Common myeloid progenitor, CD34-positive (primary cell): ENCODE measurements at regions not wholly inside any gene's neighbourhood (a gene's known extent, or its start where the extent isn't known, plus 50 kb on each side); places are given as distances from the start of the nearest gene placed in this dataset.

Experiments used
- CTCF ChIA-PET: fragments of 350-600 bp; sonication (Branson Sonifier 250); formaldehyde crosslinking; loops from one replicate; lab custom pipeline; 2021; ENCODE audit warnings: antibody characterized with exemption; lab: Charles Lee
- POLR2A ChIA-PET: fragments of 350-600 bp; sonication (Branson Sonifier 250); formaldehyde crosslinking; loops from one replicate; lab custom pipeline; 2021; ENCODE audit warnings: antibody characterized with exemption; lab: Charles Lee
- DNase-seq, 3 donors: peaks; one replicate each; pipeline versions ENCODE4 v3.0.0 to v3.0.0-alpha.2; 2013
- H3K27ac ChIP-seq, 2 experiments: 1 replicate in 1 of 2; 2 replicates in 1 of 2; pipeline ENCODE4 v1.7.0; 2013; ENCODE audit warnings: inconsistent platforms in 2 of 2, low read length in 2 of 2, mild to moderate bottlenecking in 2 of 2, low read depth in 1 of 2, moderate library complexity in 1 of 2; ENCODE audit not compliant: severe bottlenecking in 2 of 2, insufficient read depth in 1 of 2, poor library complexity in 1 of 2
- H3K27me3 ChIP-seq, 5 experiments: replicated peaks in 2 of 5; 1 replicate in 3 of 5; 2 replicates in 2 of 5; pipeline versions ENCODE4 v1.6.1 to v1.7.0; 2013; ENCODE audit warnings: low read length in 4 of 5, mild to moderate bottlenecking in 2 of 5, moderate library complexity in 2 of 5, inconsistent platforms in 1 of 5; ENCODE audit not compliant: insufficient read depth in 5 of 5, control insufficient read depth in 4 of 5
- H3K36me3 ChIP-seq, 4 experiments: 1 replicate in 2 of 4; 2 replicates in 2 of 4; pipeline versions ENCODE4 v1.6.1 to v1.7.0; 2013; ENCODE audit warnings: low read length in 3 of 4, control low read depth in 1 of 4, mild to moderate bottlenecking in 1 of 4; ENCODE audit not compliant: control insufficient read depth in 4 of 4, insufficient read depth in 4 of 4
- H3K4me1 ChIP-seq, 4 experiments: 1 replicate in 3 of 4; 2 replicates in 1 of 4; pipeline versions ENCODE4 v1.6.1 to v1.7.1; 2013; ENCODE audit warnings: low read length in 3 of 4, mild to moderate bottlenecking in 3 of 4, control low read depth in 1 of 4, inconsistent platforms in 1 of 4, moderate library complexity in 1 of 4; ENCODE audit not compliant: control insufficient read depth in 4 of 4, insufficient read depth in 4 of 4; ENCODE audit errors: control extremely low read depth in 1 of 4
- H3K4me3 ChIP-seq, 7 experiments: 1 replicate in 4 of 7; 2 replicates in 3 of 7; pipeline versions ENCODE4 v1.5.1 to v1.7.0; 2013; ENCODE audit warnings: mild to moderate bottlenecking in 7 of 7, low read length in 6 of 7, moderate library complexity in 6 of 7, inconsistent platforms in 2 of 7, low read depth in 2 of 7, control low read depth in 1 of 7; ENCODE audit not compliant: insufficient read depth in 4 of 7, control insufficient read depth in 1 of 7; ENCODE audit errors: extremely low read depth in 1 of 7
- H3K9me3 ChIP-seq, 5 experiments: 1 replicate in 4 of 5; 2 replicates in 1 of 5; pipeline versions ENCODE4 v1.6.1 to v1.7.1; 2013; ENCODE audit warnings: low read length in 4 of 5, mild to moderate bottlenecking in 2 of 5, inconsistent platforms in 1 of 5, low read depth in 1 of 5, moderate library complexity in 1 of 5; ENCODE audit not compliant: control insufficient read depth in 4 of 5, insufficient read depth in 2 of 5; ENCODE audit errors: control extremely low read depth in 1 of 5
- WGBS: methylation state at CpG from one replicate; pipeline ENCODE4 v1.1.5; 2013; ENCODE audit not compliant: insufficient coverage; 5-methylcytosine and 5-hydroxymethylcytosine counted together

DNA sequence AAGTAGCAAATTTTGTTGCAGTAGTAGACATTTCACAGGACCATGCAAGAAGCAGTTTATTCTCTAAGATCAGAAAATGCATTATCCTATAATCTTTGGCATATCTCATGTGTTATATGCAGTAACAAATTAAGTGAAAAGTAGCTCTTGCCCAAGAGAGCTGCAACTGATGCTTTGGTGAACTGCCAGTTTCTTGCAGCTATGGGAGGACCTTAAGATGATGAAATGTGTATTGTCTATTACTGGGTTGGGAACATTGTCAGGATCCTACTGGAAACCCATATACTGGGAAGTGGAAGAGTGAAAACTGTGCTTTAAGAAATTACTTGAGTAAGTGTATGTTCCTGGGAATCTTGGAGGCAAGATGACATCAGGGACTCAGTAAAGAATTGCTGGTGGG, 238.8 kb downstream of the DACT1 start:
- H3K27me3 ChIP-seq, result no peaks in the 10 kb centered on the region
- H3K36me3 ChIP-seq, result no peaks in the 10 kb centered on the region
- CTCF ChIA-PET, result no interaction called here
- POLR2A ChIA-PET, result no interaction called here
- H3K4me3 ChIP-seq, result no peak overlapping the region
- no peaks in the 10 kb centered on the region for H3K9me3 ChIP-seq
- no peak for DNase-seq
- peaks cover 0 to 3% (median 0%) of the 10 kb centered on the region in 4 experiments for H3K4me1 ChIP-seq
- no peak overlapping the region for H3K27ac ChIP-seq

DNA sequence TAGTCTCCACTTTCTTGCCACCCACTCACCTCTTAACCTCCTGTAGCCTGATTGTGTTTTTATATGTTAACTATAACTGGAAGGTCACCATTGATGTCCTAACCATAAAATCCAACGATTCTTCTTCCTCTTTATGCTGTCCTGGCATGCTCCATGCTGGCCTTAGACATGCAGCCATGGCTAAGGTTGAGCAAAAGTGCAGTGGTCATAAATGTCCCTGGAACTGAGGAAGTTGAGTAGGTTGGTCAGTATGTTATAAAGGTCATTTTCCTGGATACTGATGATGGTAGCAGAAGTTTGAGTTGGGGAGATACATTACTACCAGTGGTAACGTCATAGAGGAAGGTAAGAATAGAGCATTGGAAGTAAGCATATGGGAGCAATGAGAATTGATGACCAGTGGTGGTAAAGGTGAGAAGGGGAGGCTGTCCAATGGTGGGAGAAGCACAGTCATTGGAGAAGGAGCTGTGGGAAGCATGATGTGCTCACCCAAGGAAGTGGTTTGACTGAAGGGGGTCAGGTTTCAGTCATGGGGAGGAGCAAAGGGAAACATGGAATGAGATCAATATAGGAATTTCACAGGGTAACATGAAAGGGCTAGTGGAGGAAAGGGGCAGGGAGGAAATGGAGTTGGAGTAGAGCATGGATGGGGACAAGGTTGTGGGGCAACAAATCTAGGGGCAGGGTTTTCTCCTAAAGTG, 240.8 kb downstream of the DACT1 start:
- CTCF ChIA-PET, result no interaction called here
- POLR2A ChIA-PET, result no interaction called here
- H3K9me3 ChIP-seq, result no peaks in the 10 kb centered on the region
- H3K4me3 ChIP-seq, result no peak overlapping the region
- no peaks in the 10 kb centered on the region for H3K27me3 ChIP-seq
- 100% methylated on average over 1 of the region's 2 CpGs for WGBS
- H3K4me1 ChIP-seq, result no peaks in the 10 kb centered on the region
- no peaks in the 10 kb centered on the region for H3K36me3 ChIP-seq
- no peak overlapping the region for H3K27ac ChIP-seq
- no peak for DNase-seq

GRCh38 chr14:58881433-58881832, 243.7 kb downstream of the DACT1 start:
- Histone ChIP-seq H3K27me3 (no peaks in the 10 kb centered on the region), H3K9me3 (no peaks in the 10 kb centered on the region), H3K36me3 (no peaks in the 10 kb centered on the region), H3K4me1 (no peaks in the 10 kb centered on the region), H3K27ac (no peak overlapping the region), H3K4me3 (no peak overlapping the region)
- no peak for DNase-seq
- WGBS, result no CpG with 5 or more reads among the region's 1 CpG
- POLR2A ChIA-PET, result no interaction called here
- CTCF ChIA-PET, result no interaction called here

- Histone ChIP-seq H3K36me3 (no peaks in the 10 kb centered on the region), H3K4me3 (no peak overlapping the region), H3K27ac (no peak overlapping the region), H3K9me3 (no peaks in the 10 kb centered on the region), H3K4me1 (no peaks in the 10 kb centered on the region), H3K27me3 (no peaks in the 10 kb centered on the region)
- 72% methylated on average over 2 of the region's 4 CpGs for WGBS
- ChIA-PET POLR2A (no interaction called here), CTCF (interaction anchor here (1.0 kb wide), 1 partner anchor 19 kb away, joined by 3 read pairs; no protein-coding TSS in a partner anchor)
- DNase-seq, result no peak
These were observed 244.8 kb downstream of the DACT1 start for GRCh38 chr14:58882577-58883018.

DNA sequence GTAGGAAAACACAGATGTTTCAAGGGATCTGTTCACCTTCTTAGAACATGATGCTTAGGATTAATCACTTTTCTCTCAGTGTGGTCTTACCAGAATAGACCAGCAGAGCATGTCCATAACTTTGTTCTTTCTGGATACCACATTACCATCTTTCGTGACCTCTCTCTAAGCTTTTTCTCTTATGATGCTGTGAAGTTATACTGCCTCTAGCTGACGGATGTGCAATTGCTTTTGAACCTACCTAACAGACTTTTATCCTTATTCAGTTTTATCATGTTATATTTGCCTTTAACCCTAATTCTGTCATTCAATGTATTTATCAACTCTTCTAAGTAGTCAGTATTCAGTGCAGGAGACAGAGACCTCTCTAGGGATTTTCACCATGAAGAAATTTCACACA, 246.7 kb downstream of the DACT1 start:
- WGBS, result 100% methylated on average over 2 of the region's 2 CpGs
- H3K4me3 ChIP-seq, result no peak overlapping the region
- no peaks in the 10 kb centered on the region for H3K4me1 ChIP-seq
- H3K27ac ChIP-seq, result no peak overlapping the region
- no peaks in the 10 kb centered on the region for H3K27me3 ChIP-seq
- ChIA-PET CTCF (no interaction called here), POLR2A (no interaction called here)
- no peaks in the 10 kb centered on the region for H3K36me3 ChIP-seq
- H3K9me3 ChIP-seq, result no peaks in the 10 kb centered on the region
- no peak for DNase-seq

DNA sequence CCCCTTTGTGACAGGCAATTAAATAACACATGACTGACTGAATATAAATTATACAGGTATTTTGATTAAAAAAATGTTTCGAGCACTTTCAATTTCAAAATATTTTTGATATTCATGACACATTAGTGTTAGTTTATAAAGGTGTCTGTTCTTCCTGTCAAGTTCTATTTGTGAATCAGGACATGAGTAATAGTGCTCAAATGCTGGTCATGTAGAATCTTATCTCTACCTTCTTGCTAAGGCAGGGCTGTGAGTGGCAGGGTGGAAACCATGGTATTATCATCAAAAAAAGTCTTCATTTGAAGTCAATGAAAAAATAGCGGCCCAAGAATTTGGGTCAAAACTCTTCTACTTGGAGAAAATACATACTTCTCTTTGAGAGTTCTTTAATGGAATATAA, 250.2 kb downstream of the DACT1 start:
- DNase-seq, result no peak
- CTCF ChIA-PET, result no interaction called here
- POLR2A ChIA-PET, result no interaction called here
- Histone ChIP-seq H3K4me3 (no peak overlapping the region), H3K4me1 (no peaks in the 10 kb centered on the region), H3K36me3 (no peaks in the 10 kb centered on the region), H3K9me3 (no peaks in the 10 kb centered on the region), H3K27ac (no peak overlapping the region), H3K27me3 (no peaks in the 10 kb centered on the region)
- WGBS, result no CpG with 5 or more reads among the region's 2 CpGs

- WGBS, result 100% methylated on average over 1 of the region's 4 CpGs
- CTCF ChIA-PET, result interaction anchor here (1.7 kb wide), 1 partner anchor 12 kb away, joined by 4 read pairs; no protein-coding TSS in a partner anchor
- Histone ChIP-seq H3K4me1 (no peaks in the 10 kb centered on the region), H3K4me3 (no peak overlapping the region), H3K27ac (no peak overlapping the region), H3K36me3 (no peaks in the 10 kb centered on the region), H3K9me3 (no peaks in the 10 kb centered on the region), H3K27me3 (no peaks in the 10 kb centered on the region)
- DNase-seq, result no peak
- POLR2A ChIA-PET, result no interaction called here
These were observed 261.0 kb downstream of the DACT1 start for GRCh38 chr14:58898655-58899316.
